ENCODE measurements at regions not wholly inside any gene's neighbourhood (a gene's known extent, or its start where the extent isn't known, plus 50 kb on each side); places are given as distances from the start of the nearest gene placed in this dataset.
A peak's percentile ranks its signal among the peaks of the same experiment; 100 is the strongest.

GRCh38 chr14:29123017-29123416 is 356.4 kb downstream of the FOXG1 start:
- DNase-seq (ENCODE audit: low spot score), result no peak

GRCh38 chr14:29126361-29126760 is 359.8 kb downstream of the FOXG1 start:
- no peak for DNase-seq (ENCODE audit: low spot score)

- no peak for DNase-seq (ENCODE audit: low spot score)
Measured at GRCh38 chr14:29126865-29127264, 360.3 kb downstream of the FOXG1 start.

GRCh38 chr14:29140016-29140415 is 373.4 kb downstream of the FOXG1 start:
- DNase-seq (ENCODE audit: low spot score), result no peak

GRCh38 chr14:29144621-29145020 is 378.0 kb downstream of the FOXG1 start:
- DNase-seq (ENCODE audit: low spot score), result peak; percentile 68

- no peak for DNase-seq (ENCODE audit: low spot score)
Measured at GRCh38 chr14:29148221-29148620, 381.6 kb downstream of the FOXG1 start.

- no peak for DNase-seq (ENCODE audit: low spot score)
Measured at GRCh38 chr14:29149798-29150197, 383.2 kb downstream of the FOXG1 start.

GRCh38 chr14:29150659-29151058 is 384.1 kb downstream of the FOXG1 start:
- DNase-seq (ENCODE audit: low spot score), result no peak

- DNase-seq (ENCODE audit: low spot score), result no peak
Measured at GRCh38 chr14:29156096-29156495, 389.5 kb downstream of the FOXG1 start.

- no peak for DNase-seq (ENCODE audit: low spot score)
Measured at GRCh38 chr14:29161593-29161992, 395.0 kb downstream of the FOXG1 start.

GRCh38 chr14:29163109-29163508 is 396.5 kb downstream of the FOXG1 start:
- DNase-seq (ENCODE audit: low spot score), result no peak

GRCh38 chr14:29165431-29165830 is 398.8 kb downstream of the FOXG1 start:
- DNase-seq (ENCODE audit: low spot score), result no peak

- DNase-seq (ENCODE audit: low spot score), result no peak
Measured at GRCh38 chr14:29166507-29166906, 399.9 kb downstream of the FOXG1 start.

- DNase-seq (ENCODE audit: low spot score), result no peak
Measured at GRCh38 chr14:29168149-29168548, 401.6 kb downstream of the FOXG1 start.

- no peak for DNase-seq (ENCODE audit: low spot score)
Measured at GRCh38 chr14:29169408-29169807, 402.8 kb downstream of the FOXG1 start.

GRCh38 chr14:29175706-29176105 is 409.1 kb downstream of the FOXG1 start:
- DNase-seq (ENCODE audit: low spot score), result no peak

GRCh38 chr14:29176876-29177275 is 410.3 kb downstream of the FOXG1 start:
- no peak for DNase-seq (ENCODE audit: low spot score)

GRCh38 chr14:29178971-29179370 is 412.4 kb downstream of the FOXG1 start:
- no peak for DNase-seq (ENCODE audit: low spot score)

- DNase-seq (ENCODE audit: low spot score), result no peak
Measured at GRCh38 chr14:29191092-29191491, 424.5 kb downstream of the FOXG1 start.

GRCh38 chr14:29197557-29197956 is 431.0 kb downstream of the FOXG1 start:
- DNase-seq (ENCODE audit: low spot score), result no peak

GRCh38 chr14:29205658-29206057 is 439.1 kb downstream of the FOXG1 start:
- DNase-seq (ENCODE audit: low spot score), result no peak

- no peak for DNase-seq (ENCODE audit: low spot score)
Measured at GRCh38 chr14:29215853-29216252, 449.3 kb downstream of the FOXG1 start.

GRCh38 chr14:29216268-29217232 is 450.0 kb downstream of the FOXG1 start:
- DNase-seq (ENCODE audit: low spot score), result peak; percentile 76
